ENCODE measurements at regions not wholly inside any gene's neighbourhood (a gene's known extent, or its start where the extent isn't known, plus 50 kb on each side); places are given as distances from the start of the nearest gene placed in this dataset.

GRCh38 chr6:103356531-103356930 is 1503.2 kb downstream of the HACE1 start:
- ATAC-seq (no peak), DNase-seq (ENCODE audit: low spot score) (no peak)
- no peaks in the 10 kb centered on the region for H3K36me3 Mint-ChIP-seq
- CTCF ChIA-PET: no interaction called here
- peaks cover 4% of the 10 kb centered on the region for H3K9me3 Mint-ChIP-seq
- H3K27ac Mint-ChIP-seq: no peak overlapping the region
- no peaks in the 10 kb centered on the region for H3K27me3 Mint-ChIP-seq (ENCODE audit: low read depth)
- H3K4me1 Mint-ChIP-seq: no peaks in the 10 kb centered on the region
- no peak overlapping the region for H3K4me3 Mint-ChIP-seq
- POLR2A ChIA-PET: no interaction called here
- TF ChIP-seq GABPB1 (CRISPR knock-in tag; IDR thresholded peaks at IDR 0.05) (no peak), ZMAT4 (CRISPR knock-in tag; IDR thresholded peaks at IDR 0.05) (no peak), CTCF (IDR thresholded peaks at IDR 0.05) (no peak), ZNF138 (CRISPR knock-in tag; conservative IDR thresholded peaks at IDR 0.05) (no peak), MYBL2 (CRISPR knock-in tag; IDR thresholded peaks at IDR 0.05) (no peak), ELF4 (CRISPR knock-in tag; IDR thresholded peaks at IDR 0.05; ENCODE audit: low read depth) (no peak), IRF1 (CRISPR knock-in tag; IDR thresholded peaks at IDR 0.05) (no peak), NR3C1 (CRISPR knock-in tag; conservative IDR thresholded peaks at IDR 0.05; ENCODE audit: low read depth) (no peak), EMX1 (CRISPR knock-in tag; IDR thresholded peaks at IDR 0.05) (no peak)

GRCh38 chr6:103344554-103345163 is 1515.1 kb downstream of the HACE1 start:
- no peak overlapping the region for H3K4me3 Mint-ChIP-seq
- TF ChIP-seq FOXJ3 (CRISPR knock-in tag; IDR thresholded peaks at IDR 0.05; ENCODE audit: borderline replicate concordance) (no peak), ZMAT4 (CRISPR knock-in tag; IDR thresholded peaks at IDR 0.05) (no peak), ESRRA (CRISPR knock-in tag; IDR thresholded peaks at IDR 0.05; ENCODE audit: borderline replicate concordance) (no peak), CREB1 (CRISPR knock-in tag; IDR thresholded peaks at IDR 0.05) (no peak), ZNF532 (CRISPR knock-in tag; IDR thresholded peaks at IDR 0.05; ENCODE audit: borderline replicate concordance) (no peak), TP53 (CRISPR knock-in tag; IDR thresholded peaks at IDR 0.05) (no peak), IRF1 (CRISPR knock-in tag; IDR thresholded peaks at IDR 0.05) (no peak)
- TF ChIP-seq, protein P1, sequence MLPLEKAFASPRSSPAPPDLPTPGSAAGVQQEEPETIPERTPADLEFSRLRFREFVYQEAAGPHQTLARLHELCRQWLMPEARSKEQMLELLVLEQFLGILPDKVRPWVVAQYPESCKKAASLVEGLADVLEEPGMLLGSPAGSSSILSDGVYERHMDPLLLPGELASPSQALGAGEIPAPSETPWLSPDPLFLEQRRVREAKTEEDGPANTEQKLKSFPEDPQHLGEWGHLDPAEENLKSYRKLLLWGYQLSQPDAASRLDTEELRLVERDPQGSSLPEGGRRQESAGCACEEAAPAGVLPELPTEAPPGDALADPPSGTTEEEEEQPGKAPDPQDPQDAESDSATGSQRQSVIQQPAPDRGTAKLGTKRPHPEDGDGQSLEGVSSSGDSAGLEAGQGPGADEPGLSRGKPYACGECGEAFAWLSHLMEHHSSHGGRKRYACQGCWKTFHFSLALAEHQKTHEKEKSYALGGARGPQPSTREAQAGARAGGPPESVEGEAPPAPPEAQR (CRISPR knock-in tag; IDR thresholded peaks at IDR 0.05): no peak
- H3K4me1 Mint-ChIP-seq: no peaks in the 10 kb centered on the region
- H3K36me3 Mint-ChIP-seq: no peaks in the 10 kb centered on the region
- no peaks in the 10 kb centered on the region for H3K27me3 Mint-ChIP-seq (ENCODE audit: low read depth)
- ChIA-PET CTCF (no interaction called here), POLR2A (no interaction called here)
- ATAC-seq (no peak), DNase-seq (ENCODE audit: low spot score) (no peak)
- H3K9me3 Mint-ChIP-seq: no peaks in the 10 kb centered on the region
- H3K27ac Mint-ChIP-seq: no peak overlapping the region

Measured in WTC11 (cell line).